B cell (primary cell): ENCODE measurements at regions not wholly inside any gene's neighbourhood (a gene's known extent, or its start where the extent isn't known, plus 50 kb on each side); places are given as distances from the start of the nearest gene placed in this dataset.

Experiments
- ATAC-seq: fragments of 200-7000 bp; cut with Tn5 transposase; one replicate; pipeline ENCODE4 v1.10.0; 2021; ENCODE audit warnings: low read depth, mild to moderate bottlenecking, moderate number of reproducible peaks, moderate library complexity
- CTCF ChIA-PET: fragments of 350-600 bp; sonication (Branson Sonifier 250); formaldehyde crosslinking; loops from one replicate; lab custom pipeline; 2021; ENCODE audit warnings: antibody characterized with exemption, inconsistent platforms; lab: Charles Lee
- POLR2A ChIA-PET: fragments of 350-600 bp; sonication (Branson Sonifier 250); formaldehyde crosslinking; loops from one replicate; lab custom pipeline; 2021; ENCODE audit warnings: antibody characterized with exemption; lab: Charles Lee
- DNase-seq: peaks from one replicate; pipeline ENCODE4 v3.0.0; 2013
- H2AFZ ChIP-seq: 2 replicates; pipeline ENCODE4 v1.6.1; 2012; ENCODE audit warnings: mild to moderate bottlenecking, low read depth, low read length; ENCODE audit not compliant: insufficient read depth, poor library complexity, severe bottlenecking
- H3K27ac ChIP-seq, 2 donors: 1 replicate in 1 of 2; 2 replicates in 1 of 2; pipeline ENCODE4 v1.5.1; 2012 to 2013; ENCODE audit warnings: low read length in 2 of 2, mild to moderate bottlenecking in 2 of 2, moderate library complexity in 1 of 2
- H3K27me3 ChIP-seq, 4 experiments: fragments of 200-600 bp in 1 of 4; sonication (generic) in 1 of 4; replicated peaks in 1 of 4; 1 replicate in 2 of 4; 2 replicates in 2 of 4; pipeline versions ENCODE4 v1.6.1 to v1.7.0; 2013 to 2016; ENCODE audit warnings: low read length in 3 of 4, mild to moderate bottlenecking in 2 of 4, mixed read lengths in 1 of 4, moderate library complexity in 1 of 4; ENCODE audit not compliant: insufficient read depth in 4 of 4, control insufficient read depth in 3 of 4; ENCODE audit errors: control extremely low read depth in 1 of 4
- H3K36me3 ChIP-seq, 2 experiments: replicated peaks in 1 of 2; 1 replicate in 1 of 2; 2 replicates in 1 of 2; pipeline versions ENCODE4 v1.6.1 to v1.7.1; 2013; ENCODE audit warnings: low read length in 1 of 2; ENCODE audit not compliant: insufficient read depth in 2 of 2, control insufficient read depth in 1 of 2; ENCODE audit errors: control extremely low read depth in 1 of 2, extremely low read depth in 1 of 2
- H3K4me1 ChIP-seq, 2 donors: fragments of 200-600 bp in 1 of 2; sonication (generic) in 1 of 2; 1 replicate in 1 of 2; 2 replicates in 1 of 2; pipeline versions ENCODE4 v1.5.1 to v1.6.1; 2013 to 2017; ENCODE audit warnings: low read length in 2 of 2; ENCODE audit not compliant: control insufficient read depth in 2 of 2, insufficient read depth in 2 of 2
- H3K4me2 ChIP-seq: replicated peaks from 2 replicates; pipeline ENCODE3; 2012; ENCODE audit warnings: mild to moderate bottlenecking, low read depth, low read length; ENCODE audit not compliant: poor library complexity, severe bottlenecking
- H3K4me3 ChIP-seq, 5 experiments: fragments of 200-600 bp in 1 of 5; sonication (generic) in 1 of 5; 1 replicate in 3 of 5; 2 replicates in 2 of 5; pipeline versions ENCODE4 v1.5.1 to v1.7.0; 2011 to 2016; ENCODE audit warnings: low read length in 4 of 5, mild to moderate bottlenecking in 4 of 5, low read depth in 2 of 5, control low read depth in 1 of 5, moderate library complexity in 1 of 5; ENCODE audit not compliant: insufficient read depth in 1 of 5; ENCODE audit errors: control extremely low read depth in 1 of 5, extremely low read depth in 1 of 5
- H3K79me2 ChIP-seq: fragments of 200-600 bp; sonication (generic); one replicate; pipeline ENCODE4 v1.6.0; 2016; ENCODE audit warnings: low read length; ENCODE audit not compliant: control insufficient read depth, insufficient read depth
- H3K9ac ChIP-seq: fragments of 200-600 bp; sonication (generic); 2 replicates; pipeline ENCODE4 v1.6.1; 2017; ENCODE audit warnings: mild to moderate bottlenecking, low read length, moderate library complexity
- H3K9me3 ChIP-seq, 3 donors: one replicate each; pipeline versions ENCODE4 v1.6.1 to v1.7.1; 2013; ENCODE audit warnings: low read length in 2 of 3; ENCODE audit not compliant: control insufficient read depth in 2 of 3, insufficient read depth in 1 of 3; ENCODE audit errors: control extremely low read depth in 1 of 3
- H4K20me1 ChIP-seq: 2 replicates; pipeline ENCODE4 v1.6.0; 2012; ENCODE audit warnings: mild to moderate bottlenecking, low read length; ENCODE audit not compliant: insufficient read depth, control insufficient read depth, poor library complexity, severe bottlenecking
- H3K27ac Mint-ChIP-seq: one replicate; pipeline ENCODE4 v1.8.0; 2021; ENCODE audit warnings: mixed read lengths
- H3K27me3 Mint-ChIP-seq: one replicate; pipeline ENCODE4 v1.8.0; 2021; ENCODE audit warnings: mixed read lengths
- H3K4me1 Mint-ChIP-seq: one replicate; pipeline ENCODE4 v1.8.0; 2021; ENCODE audit warnings: mixed read lengths
- H3K4me3 Mint-ChIP-seq: one replicate; pipeline ENCODE4 v1.8.0; 2021; ENCODE audit warnings: mixed read lengths
- H3K9me3 Mint-ChIP-seq: one replicate; pipeline ENCODE4 v1.8.0; 2022; ENCODE audit warnings: mixed read lengths; ENCODE audit not compliant: insufficient read depth
- CTCF ChIP-seq: fragments of 200-600 bp; IDR thresholded peaks from one replicate; pipeline ENCODE4 v1.8.0; 2022; ENCODE audit warnings: antibody characterized with exemption, mild to moderate bottlenecking
- EZH2 ChIP-seq: IDR thresholded peaks from 2 replicates; pipeline ENCODE4 v1.6.1; 2012; ENCODE audit warnings: borderline replicate concordance, low read depth, mild to moderate bottlenecking, moderate library complexity, low read length; ENCODE audit not compliant: insufficient read depth, poor library complexity, severe bottlenecking
- WGBS: methylation state at CpG from one replicate; pipeline ENCODE4 v1.1.5; 2013; ENCODE audit warnings: missing lambda C conversion rate; ENCODE audit not compliant: insufficient coverage; 5-methylcytosine and 5-hydroxymethylcytosine counted together
- intact Hi-C: fragments of 100-400 bp; cut with micrococcal nuclease; formaldehyde crosslinking; loops from one replicate; pipeline ENCODE4 v1.10.0; 2022

DNA sequence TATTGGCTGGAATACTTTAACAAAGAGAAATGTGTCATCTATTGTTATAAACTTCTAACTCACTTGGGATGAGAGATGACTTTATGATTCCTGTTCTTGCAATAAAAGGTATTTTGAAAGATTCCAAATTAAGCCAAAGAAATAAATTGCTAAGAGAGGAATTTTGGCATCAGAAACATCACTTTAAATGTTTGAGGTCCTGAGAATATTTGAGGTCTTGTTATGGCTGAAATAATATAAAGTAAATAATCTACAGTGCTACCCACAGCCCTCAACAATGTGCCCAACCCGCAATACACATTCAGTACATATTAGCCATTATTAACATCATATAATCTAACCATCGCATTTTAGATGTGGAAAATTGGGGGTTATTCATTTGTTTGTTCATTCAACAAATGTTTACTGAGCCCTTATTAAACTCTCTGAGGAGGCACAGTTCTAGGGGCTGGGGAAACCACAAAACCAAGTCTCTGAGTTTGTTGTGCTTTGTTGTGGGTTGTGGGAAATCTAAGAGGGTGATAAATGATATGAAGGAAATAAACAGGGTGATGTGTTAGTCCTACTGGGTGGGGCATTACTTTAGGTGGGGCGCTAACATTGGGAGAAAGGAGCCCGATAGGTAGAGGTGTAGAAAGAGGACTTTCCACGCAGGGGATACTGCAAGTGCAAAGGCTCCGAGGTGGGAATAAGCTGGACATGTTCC lies 135.2 kb upstream of the CLINT1 start:
- H3K4me2 ChIP-seq = no peak overlapping the region
- H2AFZ ChIP-seq = peak overlapping the region; percentile 52
- Mint-ChIP-seq H3K9me3 (no peaks in the 10 kb centered on the region), H3K27me3 (peaks cover 12% of the 10 kb centered on the region), H3K27ac (no peak overlapping the region), H3K4me3 (no peak overlapping the region), H3K4me1 (peaks cover 2% of the 10 kb centered on the region)
- no peak overlapping the region for H3K27ac ChIP-seq
- peaks cover 0 to 4% (median 1%) of the 10 kb centered on the region in 4 experiments for H3K27me3 ChIP-seq
- ATAC-seq (no peak), DNase-seq (no peak)
- H3K4me3 ChIP-seq = no peak overlapping the region
- TF ChIP-seq CTCF (no peak), EZH2 (no peak)
- H4K20me1 ChIP-seq = no peaks in the 10 kb centered on the region
- POLR2A ChIA-PET = interaction anchor here (0.6 kb wide), 1 partner anchor 225 kb away, joined by 3 read pairs; no protein-coding TSS in a partner anchor
- CTCF ChIA-PET = interaction anchor here (0.6 to 4.6 kb wide), 15 partner anchors 16 to 1138 kb away, joined by 3 to 63 read pairs (median 5); no protein-coding TSS in a partner anchor
- no peak overlapping the region for H3K9ac ChIP-seq
- no peaks in the 10 kb centered on the region for H3K79me2 ChIP-seq
- intact Hi-C loops = no loop called here
- 75% methylated on average over 4 of the region's 6 CpGs for WGBS
- no peaks in the 10 kb centered on the region for H3K9me3 ChIP-seq
- H3K4me1 ChIP-seq = peaks cover 0 to 3% of the 10 kb centered on the region in 2 donors
- H3K36me3 ChIP-seq = no peaks in the 10 kb centered on the region

DNA sequence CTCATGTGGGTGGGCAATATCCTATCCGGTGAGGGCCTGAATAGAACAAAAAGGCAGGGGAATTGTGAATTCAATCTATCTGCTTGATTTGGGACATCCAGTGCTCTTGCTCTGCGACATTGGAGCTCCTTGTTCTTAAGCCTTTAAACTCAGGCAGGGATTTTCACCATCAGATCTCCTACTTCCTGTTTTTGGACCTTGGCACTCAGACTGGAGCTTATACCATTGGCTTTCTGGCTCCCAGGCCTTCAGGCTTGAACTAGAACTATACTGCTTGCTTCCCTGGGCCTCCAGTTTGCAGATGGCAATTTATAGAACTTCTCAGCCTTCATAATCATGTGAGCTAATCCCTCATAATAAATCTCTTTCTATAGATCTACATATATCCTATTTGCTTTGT lies 134.3 kb upstream of the CLINT1 start:
- Mint-ChIP-seq H3K4me3 (no peak overlapping the region), H3K27me3 (peaks cover 12% of the 10 kb centered on the region), H3K9me3 (no peaks in the 10 kb centered on the region), H3K4me1 (peaks cover 2% of the 10 kb centered on the region), H3K27ac (no peak overlapping the region)
- Histone ChIP-seq H3K27me3 (peaks cover 0 to 4% (median 1%) of the 10 kb centered on the region in 4 experiments), H3K36me3 (no peaks in the 10 kb centered on the region), H3K4me1 (peaks cover 0 to 3% of the 10 kb centered on the region in 2 donors), H3K27ac (no peak overlapping the region), H3K4me2 (no peak overlapping the region), H3K9ac (no peak overlapping the region), H3K4me3 (no peak overlapping the region), H2AFZ (no peak overlapping the region), H4K20me1 (no peaks in the 10 kb centered on the region), H3K79me2 (no peaks in the 10 kb centered on the region), H3K9me3 (no peaks in the 10 kb centered on the region)
- 93% methylated on average over 2 of the region's 2 CpGs for WGBS
- TF ChIP-seq EZH2 = no peak
- TF ChIP-seq CTCF = no peak
- POLR2A ChIA-PET = no interaction called here
- no peak for DNase-seq
- ATAC-seq = no peak
- intact Hi-C loops = no loop called here
- CTCF ChIA-PET = interaction anchor here (0.6 to 4.6 kb wide), 3 partner anchors 44 to 175 kb away, joined by 3 to 63 read pairs (median 21); no protein-coding TSS in a partner anchor
